SIG-M5 (cell line): ENCODE measurements at regions not wholly inside any gene's neighbourhood (a gene's known extent, or its start where the extent isn't known, plus 50 kb on each side); places are given as distances from the start of the nearest gene placed in this dataset.
"Not testable (repeated sequence)": the region's sequence is repeated elsewhere in the genome, so short reads cannot be mapped to it uniquely, and the experiment has no call there.

ENCODE experiments used
- DNase-seq: peaks from one replicate; lab custom pipeline; 2025; lab: John Stamatoyannopoulos, UW

DNA sequence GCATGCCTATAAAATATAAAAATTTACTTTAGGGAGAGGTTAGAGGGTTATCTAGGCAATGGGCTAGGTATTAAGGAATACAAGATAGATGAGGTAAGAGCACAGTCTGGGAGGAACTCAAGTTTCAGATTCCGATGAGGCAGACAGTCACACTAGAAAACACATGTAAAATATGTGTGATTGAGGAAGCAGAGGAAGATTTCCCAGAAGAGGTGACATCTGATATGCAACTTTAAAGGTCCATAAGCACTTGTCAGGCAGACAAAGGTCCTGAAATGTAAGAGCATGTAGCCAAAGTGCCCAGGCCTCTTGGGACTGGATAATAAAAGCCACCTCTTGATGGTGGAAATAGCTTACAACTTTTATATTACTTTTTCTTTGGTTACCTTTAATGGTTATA, 81.1 kb upstream of the AADAT start:
- DNase-seq, result no peak

DNA sequence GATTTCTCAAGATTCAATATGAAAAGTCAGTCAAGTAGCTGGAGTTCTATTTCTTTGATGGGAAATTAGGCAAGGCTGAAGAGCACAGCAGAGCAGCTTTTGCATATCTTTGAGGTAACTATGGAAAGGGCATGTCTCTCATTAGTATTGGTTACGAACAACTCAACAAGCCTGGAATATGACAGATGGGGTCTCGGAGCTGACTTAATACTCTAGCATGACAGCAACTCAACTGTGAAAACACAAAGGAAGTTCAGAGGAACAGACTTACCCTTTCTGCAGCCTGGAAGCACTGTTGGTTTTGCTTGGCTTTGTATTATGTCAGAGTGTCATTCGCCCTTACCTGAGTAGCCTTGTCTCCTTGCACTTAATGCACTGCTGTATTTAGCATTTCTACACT, 79.9 kb upstream of the AADAT start:
- DNase-seq, result no peak

GRCh38 chr4:170167678-170168077, 77.9 kb upstream of the AADAT start:
- no peak for DNase-seq

DNA sequence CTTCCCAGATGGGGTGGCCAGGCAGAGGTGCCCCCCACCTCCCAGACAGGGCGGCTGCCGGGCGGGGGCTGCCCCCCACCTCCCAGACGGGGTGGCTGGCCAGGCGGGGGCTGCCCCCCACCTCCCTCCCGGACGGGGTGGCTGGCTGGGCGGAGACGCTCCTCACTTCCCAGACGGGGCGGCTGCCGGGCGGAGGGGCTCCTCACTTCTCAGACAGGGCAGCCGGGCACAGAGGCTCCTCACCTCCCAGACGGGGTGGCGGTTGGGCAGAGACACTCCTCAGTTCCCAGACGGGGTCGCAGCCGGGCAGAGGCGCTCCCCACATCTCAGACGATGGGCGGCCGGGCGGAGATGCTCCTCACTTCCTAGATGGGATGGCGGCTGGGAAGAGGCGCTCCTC, 76.4 kb upstream of the AADAT start:
- not testable (repeated sequence) for DNase-seq

- no peak for DNase-seq
Observed at GRCh38 chr4:170162416-170162815, 72.7 kb upstream of the AADAT start.

- DNase-seq, result no peak
Observed at GRCh38 chr4:170157670-170158069, 67.9 kb upstream of the AADAT start.

- no peak for DNase-seq
Observed at GRCh38 chr4:170145120-170145519, 55.4 kb upstream of the AADAT start.

DNA sequence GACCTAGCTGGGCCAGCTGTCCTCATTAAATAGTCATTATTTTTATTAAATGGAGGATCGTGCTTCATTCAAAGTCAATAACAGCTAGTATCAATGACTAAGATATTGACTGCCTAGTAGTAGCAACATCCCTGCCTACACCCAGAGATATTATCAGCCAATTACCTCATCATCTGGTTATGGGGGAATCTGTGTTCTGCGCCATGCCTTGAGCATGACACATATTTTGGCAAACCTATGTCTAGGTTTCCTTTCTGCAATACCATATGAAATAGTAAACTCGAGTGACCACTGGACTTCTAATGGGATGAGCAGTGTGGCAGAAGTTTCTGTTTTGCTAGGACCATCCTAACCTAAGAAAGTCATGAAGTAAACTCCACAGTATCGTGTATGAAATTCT, 50.0 kb upstream of the AADAT start:
- no peak for DNase-seq
